ENCODE measurements at regions not wholly inside any gene's neighbourhood (a gene's known extent, or its start where the extent isn't known, plus 50 kb on each side); places are given as distances from the start of the nearest gene placed in this dataset.

GRCh38 chr2:150174056-150174805 is 313.2 kb downstream of the RND3 start:
- Histone ChIP-seq H3K4me2 (ENCODE audit: insufficient read depth, low read length) (no peak overlapping the region), H3K27me3 (ENCODE audit: control insufficient read depth in 2 of 2, insufficient read depth in 2 of 2, low read length in 2 of 2) (no peaks in the 10 kb centered on the region), H3K4me1 (replicated peaks in 1 of 2; ENCODE audit: control insufficient read depth in 2 of 2, insufficient read depth in 2 of 2, low read length in 2 of 2) (no peaks in the 10 kb centered on the region; a peak in 2 of 5 replicates), H4K20me1 (replicated peaks; ENCODE audit: control insufficient read depth, insufficient read depth, low read length) (no peaks in the 10 kb centered on the region), H3K79me2 (ENCODE audit: control insufficient read depth, insufficient read depth, low read length) (no peaks in the 10 kb centered on the region), H3K9ac (ENCODE audit: insufficient read depth in 1 of 2, low read depth in 2 of 2, low read length in 2 of 2) (no peak overlapping the region), H3K36me3 (ENCODE audit: control insufficient read depth, insufficient read depth, low read length) (no peaks in the 10 kb centered on the region), H2AFZ (ENCODE audit: low read depth, low read length) (no peak overlapping the region), H3K27ac (ENCODE audit: extremely low read depth, low read depth, low read length) (no peak overlapping the region), H3K9me1 (ENCODE audit: control insufficient read depth, insufficient read depth, low read length) (no peaks in the 10 kb centered on the region), H3K9me3 (replicated peaks; ENCODE audit: control insufficient read depth, insufficient read depth, low read depth, low read length) (no peaks in the 10 kb centered on the region), H3K4me3 (no peak overlapping the region)
- intact Hi-C loops (cut with micrococcal nuclease) (no loop called here), in situ Hi-C loops (cut with MboI) (no loop called here)
- ChIA-PET CTCF (ENCODE audit: low intra/inter-chr PET ratio) (no interaction called here), POLR2A (no interaction called here)
- ATAC-seq, result no peak
- FAIRE-seq, result no peak
- no TSS peak for BruUV-seq (replicated peaks)
- WGBS (ENCODE audit: insufficient coverage, low coverage, missing lambda C conversion rate), result 18% methylated on average over 2 of the region's 2 CpGs
- no peak for TF ChIP-seq POLR2AphosphoS2 (IDR thresholded peaks at IDR 0.05; ENCODE audit: low read length)
- TF ChIP-seq POLR2G (IDR thresholded peaks at IDR 0.05; ENCODE audit: low read depth, low read length), result no peak
- no peak for TF ChIP-seq EGR1 (conservative IDR thresholded peaks at IDR 0.05)
- no peak for TF ChIP-seq POLR3A (IDR thresholded peaks at IDR 0.05; ENCODE audit: borderline replicate concordance, extremely low read depth, insufficient read depth, insufficient read length)
- no peak for TF ChIP-seq ZNF449 (CRISPR knock-in tag; IDR thresholded peaks at IDR 0.05)
- no peak for DNase-seq (ENCODE audit: extremely low read depth in 1 of 4, low spot score in 3 of 4)

Data from K562 (cell line).